Breast epithelium (tissue), 4 donors: ENCODE measurements at regions not wholly inside any gene's neighbourhood (a gene's known extent, or its start where the extent isn't known, plus 50 kb on each side); places are given as distances from the start of the nearest gene placed in this dataset.

Experiments
- DNase-seq, 2 donors: peaks; one replicate each; pipeline ENCODE4 v3.0.0-alpha.2; 2019; ENCODE audit warnings: low spot score in 2 of 2
- H3K27ac ChIP-seq, 2 donors: fragments of 200-600 bp; sonication (generic) in 1 of 2; one replicate each; pipeline ENCODE4 v1.5.1; 2016 to 2019; ENCODE audit warnings: mild to moderate bottlenecking in 1 of 2
- H3K27me3 ChIP-seq, 2 donors: fragments of 200-600 bp; sonication (generic) in 1 of 2; one replicate each; pipeline versions ENCODE4 v1.5.1 to v1.6.0; 2017 to 2019; ENCODE audit warnings: control low read depth in 1 of 2, mild to moderate bottlenecking in 1 of 2
- H3K36me3 ChIP-seq: fragments of 200-600 bp; one replicate; pipeline ENCODE4 v1.5.1; 2019
- H3K4me1 ChIP-seq, 2 donors: fragments of 200-600 bp; sonication (generic); one replicate each; pipeline ENCODE4 v1.5.1; 2016 to 2019; ENCODE audit warnings: control low read depth in 1 of 2
- H3K4me3 ChIP-seq, 3 donors: fragments of 200-600 bp; sonication (generic); 1 replicate in 2 of 3; 2 replicates in 1 of 3; pipeline ENCODE4 v1.5.1; 2016 to 2019; ENCODE audit warnings: mild to moderate bottlenecking in 3 of 3, moderate library complexity in 2 of 3
- H3K9me3 ChIP-seq, 2 donors: fragments of 200-600 bp; sonication (generic) in 1 of 2; one replicate each; pipeline ENCODE4 v1.5.1; 2016 to 2019; ENCODE audit warnings: control low read depth in 1 of 2
- CTCF ChIP-seq, 3 donors: fragments of 450-650 bp; IDR thresholded peaks; one replicate each; pipeline ENCODE4 v1.5.1; 2016 to 2017; ENCODE audit warnings: antibody characterized with exemption in 3 of 3, mild to moderate bottlenecking in 3 of 3, moderate library complexity in 3 of 3
- POLR2A ChIP-seq: fragments of 450-650 bp; IDR thresholded peaks from one replicate; pipeline ENCODE4 v1.6.1; 2016; ENCODE audit warnings: antibody characterized with exemption, mild to moderate bottlenecking, moderate library complexity
- POLR2AphosphoS5 ChIP-seq, 3 donors: sonication (generic); formaldehyde crosslinking; IDR thresholded peaks; one replicate each; pipeline ENCODE4 v1.6.1; 2017; ENCODE audit warnings: antibody characterized with exemption in 3 of 3
- intact Hi-C: fragments of 100-400 bp; cut with DNase I; formaldehyde crosslinking; loops from one replicate; pipeline ENCODE4 v1.15.1; 2023; ENCODE audit warnings: low total_unique reads

GRCh38 chr3:59546522-59546921, 496.7 kb upstream of the CFAP20DC start:
- Histone ChIP-seq H3K4me3 (no peak overlapping the region), H3K9me3 (no peaks in the 10 kb centered on the region), H3K4me1 (no peaks in the 10 kb centered on the region), H3K36me3 (no peaks in the 10 kb centered on the region), H3K27ac (no peak overlapping the region), H3K27me3 (no peaks in the 10 kb centered on the region)
- TF ChIP-seq CTCF (IDR thresholded peaks at IDR 0.05) (no peak), POLR2A (no peak), POLR2AphosphoS5 (IDR thresholded peaks at IDR 0.05) (no peak)
- no peak for DNase-seq
- intact Hi-C loops = no loop called here

- no peak for DNase-seq
- Histone ChIP-seq H3K36me3 (no peaks in the 10 kb centered on the region), H3K4me3 (no peak overlapping the region), H3K9me3 (no peaks in the 10 kb centered on the region), H3K27me3 (no peaks in the 10 kb centered on the region), H3K27ac (no peak overlapping the region), H3K4me1 (no peaks in the 10 kb centered on the region)
- intact Hi-C loops = no loop called here
- TF ChIP-seq POLR2A (no peak), POLR2AphosphoS5 (IDR thresholded peaks at IDR 0.05) (no peak), CTCF (IDR thresholded peaks at IDR 0.05) (no peak)
Observed at GRCh38 chr3:59545374-59545773, 495.5 kb upstream of the CFAP20DC start.

- no peak for TF ChIP-seq POLR2AphosphoS5 (IDR thresholded peaks at IDR 0.05)
- no peak for TF ChIP-seq CTCF (IDR thresholded peaks at IDR 0.05)
- TF ChIP-seq POLR2A = no peak
- Histone ChIP-seq H3K4me3 (no peak overlapping the region), H3K4me1 (no peaks in the 10 kb centered on the region), H3K9me3 (no peaks in the 10 kb centered on the region), H3K27me3 (no peaks in the 10 kb centered on the region), H3K36me3 (no peaks in the 10 kb centered on the region), H3K27ac (no peak overlapping the region)
- no peak for DNase-seq
- intact Hi-C loops = no loop called here
Observed at GRCh38 chr3:59542276-59542675, 492.5 kb upstream of the CFAP20DC start.

- TF ChIP-seq POLR2AphosphoS5 (IDR thresholded peaks at IDR 0.05) = no peak
- no peak for TF ChIP-seq CTCF (IDR thresholded peaks at IDR 0.05)
- TF ChIP-seq POLR2A = no peak
- Histone ChIP-seq H3K36me3 (no peaks in the 10 kb centered on the region), H3K9me3 (no peaks in the 10 kb centered on the region), H3K4me3 (no peak overlapping the region), H3K27ac (no peak overlapping the region), H3K4me1 (no peaks in the 10 kb centered on the region), H3K27me3 (no peaks in the 10 kb centered on the region)
- intact Hi-C loops = no loop called here
- no peak for DNase-seq
Observed at GRCh38 chr3:59540696-59541095, 490.9 kb upstream of the CFAP20DC start.

- intact Hi-C loops = no loop called here
- H3K9me3 ChIP-seq = no peaks in the 10 kb centered on the region
- no peaks in the 10 kb centered on the region for H3K36me3 ChIP-seq
- H3K27me3 ChIP-seq = no peaks in the 10 kb centered on the region
- H3K4me3 ChIP-seq = no peak overlapping the region
- TF ChIP-seq CTCF (IDR thresholded peaks at IDR 0.05) = no peak
- no peak for TF ChIP-seq POLR2A
- TF ChIP-seq POLR2AphosphoS5 (IDR thresholded peaks at IDR 0.05) = no peak
- H3K27ac ChIP-seq = no peak overlapping the region
- DNase-seq = no peak
- H3K4me1 ChIP-seq = no peaks in the 10 kb centered on the region
Observed at GRCh38 chr3:59540241-59540640, 490.4 kb upstream of the CFAP20DC start.
